GM19240 (cell line): ENCODE measurements at regions not wholly inside any gene's neighbourhood (a gene's known extent, or its start where the extent isn't known, plus 50 kb on each side); places are given as distances from the start of the nearest gene placed in this dataset.

Source experiments
- DNase-seq: peaks from one replicate; pipeline ENCODE4 v3.0.0; 2011; ENCODE audit warnings: low spot score; ENCODE audit not compliant: insufficient read length

DNA sequence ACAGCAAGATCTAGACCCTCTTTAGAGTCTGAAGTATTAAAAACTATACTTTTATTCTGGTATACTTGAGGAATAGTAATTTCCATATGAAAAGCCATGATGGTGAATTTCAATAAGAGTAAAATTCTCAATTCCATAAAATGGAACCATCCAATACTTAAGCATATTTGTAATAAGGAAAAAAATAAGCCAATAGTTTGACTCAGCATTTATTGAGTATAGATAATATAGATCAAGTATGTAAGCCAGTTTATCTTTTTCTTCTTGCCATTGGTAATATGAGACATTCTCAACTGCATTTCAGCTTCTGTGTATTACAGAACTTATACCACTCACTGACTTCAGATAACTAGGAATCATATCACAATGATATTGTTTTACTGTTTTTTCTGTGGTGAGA, 361.0 kb downstream of the SLCO4C1 start:
- DNase-seq = no peak

DNA sequence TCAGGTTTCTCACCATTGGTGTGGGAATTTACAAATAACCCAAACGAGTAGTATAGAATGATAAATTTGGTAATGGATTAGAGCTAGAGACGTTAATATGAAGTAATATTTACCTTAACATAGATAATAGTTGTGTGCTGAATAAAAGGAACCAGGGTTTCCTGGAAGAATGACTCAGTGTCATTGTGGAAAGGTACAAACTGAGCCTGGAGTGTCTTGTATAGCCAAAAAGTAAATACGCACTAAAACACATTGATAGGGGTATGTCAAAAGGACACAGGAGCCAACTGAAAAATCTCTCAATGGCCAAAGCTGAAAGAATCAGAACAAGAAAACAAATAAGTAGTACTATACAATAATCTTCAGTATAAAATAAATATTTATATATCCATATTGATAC, 363.5 kb downstream of the SLCO4C1 start:
- DNase-seq = no peak

DNA sequence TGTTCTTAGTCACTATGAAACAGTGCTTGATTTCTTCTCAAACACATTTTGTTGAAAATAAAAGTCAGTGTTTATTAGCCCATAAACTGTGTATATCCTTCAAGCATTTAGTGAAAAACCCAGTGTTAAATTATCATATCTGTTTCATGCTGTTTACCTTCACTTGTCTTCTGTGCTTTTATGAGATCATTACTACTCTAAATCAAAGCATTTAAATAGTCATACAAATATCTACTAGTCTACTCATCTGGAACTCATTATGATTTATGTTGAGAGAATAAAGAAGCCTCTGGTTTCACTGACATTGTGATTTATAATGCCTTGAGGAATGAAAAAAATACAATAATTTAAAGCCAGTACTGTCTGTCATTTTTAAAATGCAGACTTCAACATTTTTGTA, 366.5 kb downstream of the SLCO4C1 start:
- DNase-seq = no peak

DNA sequence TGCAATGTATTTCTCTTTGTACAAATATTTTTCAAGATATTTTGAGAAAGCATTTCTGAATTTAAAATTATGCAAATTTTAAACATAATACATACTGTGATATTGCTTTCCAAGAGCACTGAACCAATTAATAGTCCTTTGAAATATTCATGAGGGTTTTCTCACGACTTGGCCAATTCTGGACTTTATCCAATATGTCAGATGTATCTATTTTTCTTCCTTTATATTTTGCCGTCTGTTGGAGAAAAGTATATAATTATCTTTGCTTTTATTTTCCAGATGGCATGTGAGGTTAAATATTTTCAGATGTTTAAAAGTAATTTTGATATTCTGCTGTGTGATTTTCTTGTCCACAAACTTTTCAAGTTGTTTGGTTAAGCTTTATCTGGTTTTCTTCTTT, 378.9 kb downstream of the SLCO4C1 start:
- no peak for DNase-seq

DNA sequence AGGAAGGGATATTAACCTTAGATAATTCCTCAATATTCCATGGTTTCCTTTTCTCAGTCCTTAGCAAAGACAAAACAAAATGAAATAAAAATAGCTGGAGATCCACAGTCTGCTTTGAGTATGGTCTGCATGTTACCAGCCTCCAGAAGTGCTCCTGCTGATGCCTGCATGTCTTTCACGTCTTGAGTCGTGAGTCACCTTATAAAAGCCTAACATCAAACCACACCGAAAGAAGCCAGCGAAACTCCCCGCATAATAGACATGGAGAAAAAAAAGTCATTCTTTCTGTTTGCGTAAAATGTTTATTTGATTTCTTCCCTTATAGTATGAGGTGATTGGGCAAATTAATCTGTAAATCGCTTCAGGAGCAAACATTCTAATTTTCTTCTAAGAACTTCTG, 380.5 kb downstream of the SLCO4C1 start:
- DNase-seq = no peak

DNA sequence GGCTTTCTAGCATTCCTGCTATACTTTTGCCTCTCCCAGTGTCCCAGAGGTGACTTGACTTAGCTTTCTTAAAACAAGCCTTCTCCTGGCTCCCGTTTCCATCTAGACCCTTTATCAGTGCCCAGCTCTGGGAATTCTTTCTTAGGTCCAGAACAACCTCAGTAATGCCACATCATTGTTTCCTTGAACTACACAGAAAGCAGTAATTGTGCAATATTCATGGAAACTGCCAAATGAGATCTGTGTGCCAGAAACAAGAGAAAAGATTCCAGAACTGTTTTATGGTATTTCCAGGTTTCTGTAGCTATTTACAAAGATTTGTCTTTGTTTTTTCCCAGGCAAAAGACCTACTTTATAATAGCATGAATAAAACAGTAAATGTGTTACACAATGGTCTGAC, 391.3 kb downstream of the SLCO4C1 start:
- no peak for DNase-seq

DNA sequence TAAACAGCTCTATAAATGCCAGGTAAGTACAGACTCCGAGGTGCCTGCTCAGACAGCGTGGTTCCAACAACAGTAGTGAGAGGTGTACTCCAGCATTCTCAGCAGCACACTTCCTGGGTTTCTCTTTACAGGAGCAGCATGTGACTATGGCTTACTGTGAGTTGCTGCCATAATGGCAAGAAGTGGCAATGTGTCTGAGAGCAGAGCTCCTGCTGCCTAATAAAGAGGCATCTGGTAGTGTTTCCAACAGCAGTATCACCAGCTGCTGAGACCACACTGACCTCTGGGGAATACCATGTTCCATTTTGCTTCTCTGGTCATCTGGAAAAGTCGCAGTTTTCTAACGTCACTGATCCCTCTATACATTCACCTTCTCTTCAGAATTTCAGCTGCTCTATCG, 398.2 kb downstream of the SLCO4C1 start:
- DNase-seq = no peak

DNA sequence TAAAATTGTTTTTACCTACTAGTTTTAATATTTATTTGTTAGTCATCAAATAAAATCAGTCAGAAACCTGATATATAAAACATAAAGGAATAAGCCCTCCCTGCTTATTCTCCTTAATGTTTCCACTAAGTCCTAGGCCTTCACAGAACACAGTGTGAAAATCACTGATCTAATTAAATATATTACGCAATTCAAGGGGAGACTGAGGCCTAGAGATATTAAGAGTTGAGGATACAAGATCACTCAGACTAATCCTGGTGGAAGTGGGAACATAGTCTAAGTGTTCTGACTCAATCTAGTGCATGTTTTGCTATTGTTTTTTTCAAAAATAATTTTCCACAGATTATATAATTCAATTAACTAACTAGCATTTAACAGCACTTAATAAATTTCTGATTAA, 401.1 kb downstream of the SLCO4C1 start:
- no peak for DNase-seq

DNA sequence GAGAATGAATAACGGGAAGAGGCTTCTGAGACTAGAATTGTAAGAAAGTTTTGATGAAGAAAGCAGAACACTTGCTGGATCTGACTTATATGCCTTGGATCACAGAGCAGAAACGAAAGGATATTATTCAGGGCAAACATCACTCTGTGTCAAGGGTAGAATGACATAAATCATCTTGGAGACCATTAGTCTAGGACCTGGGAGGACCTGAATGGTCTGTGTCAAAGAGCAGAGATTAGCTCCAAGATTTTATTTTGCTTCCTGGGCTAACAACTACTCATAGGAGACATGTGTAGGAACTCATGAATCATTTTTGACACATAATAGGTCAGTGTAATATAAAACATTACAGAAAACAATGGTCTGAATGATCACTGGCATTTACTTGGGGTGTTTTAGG, 417.9 kb downstream of the SLCO4C1 start:
- DNase-seq = no peak

DNA sequence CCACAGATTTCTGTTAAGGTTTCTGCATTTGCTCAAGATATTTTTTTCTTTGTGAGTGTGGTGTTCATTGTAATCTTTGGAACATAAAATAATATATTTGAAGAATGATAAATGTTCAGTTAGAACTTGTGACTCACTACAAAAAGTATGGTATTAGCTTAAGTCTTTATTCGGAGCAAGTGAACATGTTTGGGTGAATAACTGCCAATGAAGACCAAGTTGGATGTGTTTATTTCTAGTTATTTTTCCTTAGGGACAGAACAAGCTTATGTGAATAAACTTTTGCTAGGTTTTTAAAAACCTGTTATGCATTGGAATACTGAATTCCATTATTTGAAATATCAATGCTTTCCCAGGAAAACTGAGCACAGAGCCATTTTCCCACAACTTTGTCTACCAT, 418.6 kb downstream of the SLCO4C1 start:
- DNase-seq = no peak

DNA sequence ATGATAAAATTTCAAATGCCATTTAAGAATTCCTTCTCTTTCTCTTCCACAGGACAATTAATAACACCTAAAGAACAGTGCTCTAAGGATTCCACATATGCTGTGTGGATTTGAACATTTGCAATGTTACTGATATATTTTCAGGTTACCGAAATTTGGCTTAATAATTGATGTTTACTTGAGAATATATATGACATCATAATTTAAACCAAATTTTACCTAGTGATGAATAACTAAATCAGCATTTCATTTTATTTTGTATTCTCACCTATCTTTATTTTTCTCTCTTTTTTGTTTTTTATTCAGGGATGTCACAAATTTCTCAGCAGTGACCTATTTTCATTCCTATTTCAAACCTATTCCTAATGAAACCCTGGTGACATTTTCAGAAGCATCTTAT, 429.6 kb downstream of the SLCO4C1 start:
- no peak for DNase-seq

DNA sequence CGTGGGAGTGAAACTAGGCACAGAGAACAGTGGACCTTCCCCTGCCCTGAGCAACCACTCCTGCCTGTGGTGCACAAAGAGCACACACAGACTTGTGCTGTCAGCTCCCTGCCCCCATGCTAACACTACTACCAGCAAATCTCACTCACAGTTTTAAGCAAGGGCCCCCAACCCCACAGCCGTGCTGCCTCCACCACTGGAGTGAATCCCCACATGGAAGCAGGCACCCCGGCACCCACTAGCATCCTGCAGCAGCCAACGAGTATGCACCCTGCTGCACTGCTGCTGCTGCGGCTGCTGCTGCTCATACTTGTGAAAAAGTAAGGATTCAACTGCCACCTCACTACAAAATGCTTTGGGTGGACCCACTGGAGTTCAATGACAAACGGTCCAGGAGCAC, 435.5 kb downstream of the SLCO4C1 start:
- no peak for DNase-seq

DNA sequence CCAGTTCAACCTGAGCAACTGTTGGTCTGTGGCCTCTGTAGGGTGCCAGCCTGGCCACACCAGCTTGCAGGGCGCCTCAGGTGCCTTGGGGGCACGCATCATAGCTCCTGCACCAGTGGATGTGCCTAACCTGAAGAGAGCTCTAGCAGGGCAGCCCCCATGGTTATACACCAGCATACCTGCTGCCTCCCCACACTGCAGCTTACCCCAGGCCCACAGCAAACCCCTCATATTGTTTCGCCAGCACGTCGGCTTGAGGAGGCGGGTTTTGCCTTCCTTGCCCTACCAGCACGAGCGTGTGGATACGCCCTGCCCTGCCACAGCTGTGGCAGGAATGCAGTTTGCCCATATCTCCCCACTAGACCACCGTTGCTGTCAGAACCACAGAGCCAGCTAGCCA, 435.9 kb downstream of the SLCO4C1 start:
- no peak for DNase-seq

DNA sequence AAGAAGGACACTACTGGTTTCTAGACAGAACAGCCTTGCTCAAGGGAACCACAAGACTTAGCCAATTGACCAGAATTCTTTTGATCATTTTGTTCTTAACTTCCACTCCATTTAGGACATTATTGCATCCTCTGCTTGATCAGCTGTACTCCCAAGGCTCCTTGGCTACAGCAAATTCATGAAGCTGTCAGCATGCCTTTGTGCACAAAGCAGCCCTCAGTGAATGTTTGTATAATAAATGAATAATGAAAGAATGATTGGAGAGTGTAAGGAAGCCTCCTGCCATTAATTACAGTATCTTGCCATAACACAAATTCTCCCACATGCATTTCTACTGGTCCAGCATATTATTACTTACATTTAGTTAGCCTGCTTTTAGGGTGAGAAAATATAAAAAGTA, 449.6 kb downstream of the SLCO4C1 start:
- DNase-seq = no peak

DNA sequence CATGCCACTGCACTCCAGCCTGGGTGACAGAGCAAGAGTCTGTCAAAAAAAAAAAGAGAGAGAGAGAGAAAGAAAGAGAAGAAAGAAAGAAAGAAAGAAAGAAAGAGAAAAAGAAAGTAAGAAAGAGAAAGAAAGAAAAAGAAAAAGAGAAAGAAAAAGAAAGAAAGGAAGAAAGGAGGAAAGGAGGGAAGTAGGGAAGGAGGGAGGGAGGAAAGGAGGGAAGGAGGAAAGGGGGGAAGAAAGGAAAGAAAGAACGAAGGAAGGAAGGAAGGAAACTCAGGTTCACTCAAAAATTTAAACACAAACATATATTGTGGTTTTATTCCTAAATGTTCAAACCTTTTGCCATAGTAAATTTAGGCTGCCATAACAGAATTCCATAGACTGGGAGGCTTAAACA, 453.0 kb downstream of the SLCO4C1 start:
- no peak for DNase-seq

DNA sequence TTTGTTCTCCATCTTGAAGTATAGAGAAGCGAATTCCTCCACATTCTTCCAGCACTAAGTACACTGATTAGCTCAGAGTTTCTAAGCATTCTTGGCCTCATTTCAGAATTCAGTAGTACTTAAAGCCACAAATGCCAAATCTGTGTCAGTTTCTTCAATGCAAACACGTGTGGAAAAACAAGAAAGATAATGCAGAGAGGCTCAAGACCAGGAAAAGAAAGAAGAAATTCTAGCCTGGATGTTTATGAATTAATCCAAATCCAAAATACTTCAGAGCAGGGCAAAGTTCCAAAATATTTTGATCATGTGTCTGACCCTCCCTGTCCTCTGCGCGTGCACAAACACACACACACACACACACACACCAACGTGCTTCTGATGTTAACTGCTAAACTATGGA, 457.6 kb downstream of the SLCO4C1 start:
- DNase-seq = no peak

DNA sequence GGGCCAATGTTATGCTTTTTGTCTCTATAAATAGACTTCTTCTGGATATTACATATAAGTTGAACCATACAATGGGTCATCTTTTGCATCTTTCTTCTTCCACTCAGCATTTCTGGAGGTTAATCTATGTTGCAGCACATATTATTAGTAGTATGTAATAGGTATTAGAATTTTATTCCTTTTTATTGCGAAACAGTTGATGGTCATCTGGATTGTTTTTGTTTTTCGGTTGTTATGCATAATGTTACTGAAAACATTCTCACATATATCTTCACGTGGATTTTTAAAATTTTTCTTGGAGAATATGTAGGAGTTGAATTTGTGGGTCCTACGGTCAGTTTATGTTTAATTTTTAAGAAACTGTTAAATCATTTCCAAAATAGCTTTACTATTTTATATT, 466.8 kb downstream of the SLCO4C1 start:
- DNase-seq = no peak

DNA sequence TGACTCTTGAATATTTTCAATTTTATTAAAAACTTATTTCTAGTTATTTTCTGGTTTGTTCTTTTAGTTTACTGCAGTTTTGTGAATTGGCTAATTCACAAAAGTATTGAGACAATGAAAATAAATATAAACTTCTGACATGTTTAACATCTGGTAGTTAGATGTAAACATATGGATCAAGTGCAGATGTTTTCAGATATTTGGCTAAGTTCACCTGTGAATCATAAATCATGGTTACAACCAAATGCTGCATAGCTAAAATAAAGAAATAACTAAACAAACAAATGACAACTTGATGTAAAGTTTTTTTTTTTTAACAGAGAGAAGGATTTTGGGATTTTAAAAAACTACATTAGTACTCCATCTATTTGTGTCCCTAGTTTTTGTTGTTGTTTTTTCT, 484.6 kb downstream of the SLCO4C1 start:
- DNase-seq = no peak

DNA sequence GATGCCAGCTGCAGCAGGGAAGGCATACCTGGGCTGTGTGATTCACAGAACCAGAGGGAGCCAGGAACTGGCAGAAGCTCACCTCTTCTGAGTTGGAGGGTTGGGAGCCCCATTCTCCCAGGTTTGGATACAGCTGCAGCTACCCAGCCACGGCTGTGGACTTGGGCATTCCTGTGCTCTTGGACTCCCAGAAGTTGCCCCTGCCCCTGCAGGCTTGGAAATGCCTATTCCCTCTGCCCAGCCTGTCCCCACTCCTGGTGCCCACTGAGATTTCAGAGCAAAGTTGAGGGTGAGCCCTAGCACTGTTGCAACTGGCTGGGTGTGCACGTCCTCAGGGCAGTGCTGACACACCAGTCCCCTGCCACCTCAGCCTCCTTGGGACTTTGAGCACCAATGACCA, 489.7 kb downstream of the SLCO4C1 start:
- no peak for DNase-seq

DNA sequence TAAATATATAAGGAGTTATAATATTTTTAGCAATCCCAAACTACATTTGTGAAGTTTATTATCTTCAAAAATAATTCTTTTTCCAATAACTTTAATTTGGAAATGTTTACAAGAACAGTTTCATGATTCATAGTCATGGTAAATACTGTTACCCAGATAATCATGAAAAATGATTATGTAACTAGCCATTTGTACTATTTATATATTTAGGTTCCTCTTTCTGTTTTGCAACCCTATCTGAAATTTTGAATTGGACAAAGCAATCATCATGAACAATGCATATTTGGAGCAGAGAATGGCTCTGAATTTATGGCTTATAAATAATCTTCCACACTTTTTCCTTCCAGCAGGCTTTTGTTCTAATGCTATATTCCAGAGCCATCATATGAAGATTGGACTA, 499.7 kb downstream of the SLCO4C1 start:
- DNase-seq = no peak

DNA sequence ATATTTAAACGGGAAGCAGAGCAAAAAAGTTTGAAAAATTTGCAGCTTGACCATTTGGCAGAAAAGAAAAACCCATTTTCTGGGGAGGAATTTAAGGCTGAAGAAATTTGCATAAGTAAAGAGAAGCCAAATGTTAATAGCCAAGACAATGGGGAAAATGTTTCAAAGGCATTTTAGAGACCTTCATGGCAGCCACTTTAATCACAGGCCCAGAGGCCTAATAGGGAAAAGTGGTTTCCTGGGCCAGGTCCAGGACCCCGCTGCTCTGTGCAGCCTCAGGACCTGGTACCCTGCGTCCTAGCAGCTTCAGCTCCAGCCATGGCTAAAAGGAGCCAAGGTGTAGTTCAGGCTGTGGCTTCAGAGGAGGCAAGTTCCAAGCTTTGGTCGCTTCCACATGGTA, 507.3 kb downstream of the SLCO4C1 start:
- no peak for DNase-seq

DNA sequence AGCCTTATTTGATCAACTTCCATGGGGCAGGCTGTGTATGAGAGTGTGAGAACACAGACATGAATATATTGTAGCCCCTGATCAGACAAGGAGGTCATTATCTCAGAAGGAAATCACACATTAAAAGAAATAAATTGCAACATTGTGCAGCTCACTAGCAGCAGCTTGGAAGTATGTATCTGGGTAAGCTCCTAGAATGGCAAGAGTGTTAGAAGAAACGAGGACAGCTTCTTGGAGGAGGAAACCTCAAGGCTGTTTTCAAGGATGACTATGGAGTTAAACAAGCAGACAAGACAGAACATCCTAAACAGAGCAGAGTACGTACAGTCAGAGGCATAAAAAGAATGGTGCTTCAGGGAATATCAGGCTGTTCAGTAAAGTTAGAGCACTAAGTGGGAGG, 511.0 kb downstream of the SLCO4C1 start:
- DNase-seq = no peak

DNA sequence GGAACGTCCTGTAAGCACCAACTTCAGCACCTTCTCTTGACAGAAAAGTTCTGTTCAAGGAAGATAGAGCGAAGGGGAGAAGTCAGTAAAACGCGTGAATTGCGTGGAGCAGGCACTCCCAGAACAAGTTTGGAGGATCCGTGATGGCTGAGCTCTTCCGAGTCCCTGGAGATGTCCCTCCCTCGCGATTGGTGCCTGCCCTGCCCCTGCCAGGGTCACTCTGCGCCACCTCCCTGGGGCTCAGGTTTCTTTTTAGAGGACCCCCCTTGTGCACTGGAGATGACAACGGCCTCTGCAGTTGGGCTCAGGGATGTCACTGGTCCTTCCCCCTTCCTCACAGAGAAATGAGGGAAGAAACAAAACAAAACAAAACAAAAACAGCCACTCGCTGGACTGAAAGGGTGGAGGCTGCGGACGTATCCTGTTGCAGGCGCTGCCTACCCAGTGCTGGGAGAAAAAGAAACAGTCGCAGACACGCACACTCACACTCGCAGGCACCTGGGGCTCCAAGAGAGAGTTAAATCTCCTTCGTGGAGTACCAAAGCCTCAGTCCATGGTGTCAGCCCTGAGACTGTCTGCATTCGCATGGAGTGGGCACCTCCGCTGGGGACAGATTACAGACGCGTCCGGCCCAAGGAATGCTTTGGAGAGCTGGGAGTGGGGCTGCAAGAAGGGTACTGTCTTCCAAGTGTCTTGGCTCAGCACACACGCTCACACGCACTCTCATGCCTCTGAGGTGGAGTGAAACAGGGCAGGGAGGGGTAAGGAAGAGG, 512.7 kb downstream of the SLCO4C1 start:
- DNase-seq = no peak
